ENCODE measurements at regions not wholly inside any gene's neighbourhood (a gene's known extent, or its start where the extent isn't known, plus 50 kb on each side); places are given as distances from the start of the nearest gene placed in this dataset.

DNA sequence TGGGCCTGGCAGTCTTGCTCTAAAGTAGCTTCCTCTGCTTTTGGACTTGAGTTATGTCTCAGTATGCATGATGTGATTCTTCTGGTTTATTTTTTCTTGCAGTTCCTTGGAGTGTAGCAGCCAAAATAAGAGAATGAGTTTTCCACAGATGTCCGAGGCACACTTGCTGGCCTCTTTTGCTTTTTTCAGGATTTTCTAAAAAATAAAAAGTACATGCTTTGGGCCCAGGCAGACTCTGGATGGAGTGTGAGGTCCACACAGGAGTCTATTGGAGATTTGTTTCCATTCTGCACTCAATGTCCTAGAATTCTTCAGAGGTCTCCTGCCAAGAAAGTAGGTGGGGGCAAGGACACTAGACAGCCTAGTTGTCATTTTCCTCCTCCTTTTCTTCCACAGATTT, 477.6 kb downstream of the EPM2A start:
- Histone ChIP-seq H3K36me3 (ENCODE audit: low read depth, missing control alignments) (no peaks in the 10 kb centered on the region), H3K4me1 (no peaks in the 10 kb centered on the region), H3K9me3 (no peaks in the 10 kb centered on the region), H3K27ac (no peak overlapping the region), H3K27me3 (no peaks in the 10 kb centered on the region), H3K4me3 (no peak overlapping the region)
- intact Hi-C loops (cut with DNase I; ENCODE audit: low total_unique reads) = no loop called here
- DNase-seq = no peak
- no peak for TF ChIP-seq CTCF (IDR thresholded peaks at IDR 0.05)
- TF ChIP-seq POLR2A (IDR thresholded peaks at IDR 0.05) = no peak
- WGBS, 2 donors = 52 to 62% methylated on average over 1 of the region's 1 CpG

GRCh38 chr6:145258122-145258521, 477.2 kb downstream of the EPM2A start:
- Histone ChIP-seq H3K27ac (no peak overlapping the region), H3K4me1 (no peaks in the 10 kb centered on the region), H3K27me3 (no peaks in the 10 kb centered on the region), H3K4me3 (no peak overlapping the region), H3K9me3 (no peaks in the 10 kb centered on the region), H3K36me3 (ENCODE audit: low read depth, missing control alignments) (no peaks in the 10 kb centered on the region)
- 32% methylated on average over 1 of the region's 1 CpG for WGBS, 2 donors
- DNase-seq = no peak
- intact Hi-C loops (cut with DNase I; ENCODE audit: low total_unique reads) = no loop called here
- TF ChIP-seq CTCF (IDR thresholded peaks at IDR 0.05) (no peak), POLR2A (IDR thresholded peaks at IDR 0.05) (no peak)

GRCh38 chr6:145260484-145261175, 474.7 kb downstream of the EPM2A start:
- intact Hi-C loops (cut with DNase I; ENCODE audit: low total_unique reads) = no loop called here
- Histone ChIP-seq H3K36me3 (ENCODE audit: low read depth, missing control alignments) (no peaks in the 10 kb centered on the region), H3K4me1 (no peaks in the 10 kb centered on the region), H3K4me3 (no peak overlapping the region), H3K9me3 (no peaks in the 10 kb centered on the region), H3K27ac (no peak overlapping the region), H3K27me3 (no peaks in the 10 kb centered on the region)
- no peak for TF ChIP-seq CTCF (IDR thresholded peaks at IDR 0.05)
- no peak for TF ChIP-seq POLR2A (IDR thresholded peaks at IDR 0.05)
- 94 to 96% methylated on average over 2 of the region's 2 CpGs for WGBS, 2 donors
- no peak for DNase-seq

DNA sequence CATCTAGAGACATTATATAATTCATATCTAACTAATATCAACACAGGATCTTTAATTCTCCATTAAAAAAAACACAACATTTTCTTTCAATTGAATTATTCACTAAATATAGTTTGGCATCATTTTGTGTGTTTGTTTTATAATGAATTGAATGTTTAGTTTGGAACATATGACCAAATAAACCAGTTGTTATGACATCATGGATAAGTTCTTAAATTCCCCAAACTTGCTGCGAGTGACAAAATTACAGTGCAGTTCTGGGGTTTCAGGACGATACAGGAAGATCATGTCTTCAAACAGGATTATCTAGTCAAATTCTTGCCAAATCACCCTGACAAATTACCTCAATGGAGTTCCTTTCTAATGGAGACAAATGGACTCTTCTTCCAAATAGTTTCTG, 473.6 kb downstream of the EPM2A start:
- Histone ChIP-seq H3K4me3 (no peak overlapping the region), H3K9me3 (no peaks in the 10 kb centered on the region), H3K4me1 (no peaks in the 10 kb centered on the region), H3K27me3 (no peaks in the 10 kb centered on the region), H3K27ac (no peak overlapping the region), H3K36me3 (ENCODE audit: low read depth, missing control alignments) (no peaks in the 10 kb centered on the region)
- 68 to 73% methylated on average over 2 of the region's 2 CpGs for WGBS, 2 donors
- intact Hi-C loops (cut with DNase I; ENCODE audit: low total_unique reads) = no loop called here
- no peak for TF ChIP-seq POLR2A (IDR thresholded peaks at IDR 0.05)
- TF ChIP-seq CTCF (IDR thresholded peaks at IDR 0.05) = no peak
- DNase-seq = no peak

- no peaks in the 10 kb centered on the region for H3K27me3 ChIP-seq
- WGBS, 2 donors = 25 to 31% methylated on average over 1 of the region's 1 CpG
- no peak for DNase-seq
- no peaks in the 10 kb centered on the region for H3K4me1 ChIP-seq
- H3K27ac ChIP-seq = no peak overlapping the region
- intact Hi-C loops (cut with DNase I; ENCODE audit: low total_unique reads) = no loop called here
- no peak for TF ChIP-seq POLR2A (IDR thresholded peaks at IDR 0.05)
- TF ChIP-seq CTCF (IDR thresholded peaks at IDR 0.05) = no peak
- no peak overlapping the region for H3K4me3 ChIP-seq
- H3K36me3 ChIP-seq (ENCODE audit: low read depth, missing control alignments) = no peaks in the 10 kb centered on the region
- no peaks in the 10 kb centered on the region for H3K9me3 ChIP-seq
Observed at GRCh38 chr6:145262771-145263170, 472.5 kb downstream of the EPM2A start.
